Small intestine (tissue), 7 donors: ENCODE measurements at regions not wholly inside any gene's neighbourhood (a gene's known extent, or its start where the extent isn't known, plus 50 kb on each side); places are given as distances from the start of the nearest gene placed in this dataset.

Experiments used
- DNase-seq, 2 donors: peaks; one replicate each; pipeline versions ENCODE4 v3.0.0 to v3.0.0-alpha.2; 2013
- FAIRE-seq: peaks from 2 replicates; lab custom pipeline; 2012; peaks lifted over from hg19 to GRCh38; lab: Jason Lieb, UNC
- H3K27ac ChIP-seq, 3 donors: one replicate each; pipeline ENCODE4 v1.5.1; 2013; ENCODE audit warnings: low read length in 2 of 3, mild to moderate bottlenecking in 2 of 3, control low read depth in 1 of 3, inconsistent platforms in 1 of 3, low read depth in 1 of 3, moderate library complexity in 1 of 3
- H3K27me3 ChIP-seq, 3 donors: one replicate each; pipeline ENCODE4 v1.6.1; 2013; ENCODE audit warnings: low read length in 3 of 3, inconsistent platforms in 1 of 3; ENCODE audit not compliant: control insufficient read depth in 3 of 3, insufficient read depth in 3 of 3
- H3K36me3 ChIP-seq, 3 donors: one replicate each; pipeline ENCODE4 v1.6.1; 2013; ENCODE audit warnings: low read length in 3 of 3, inconsistent platforms in 1 of 3, low read depth in 1 of 3, mild to moderate bottlenecking in 1 of 3, moderate library complexity in 1 of 3; ENCODE audit not compliant: control insufficient read depth in 3 of 3, insufficient read depth in 2 of 3
- H3K4me1 ChIP-seq, 3 donors: one replicate each; pipeline ENCODE4 v1.6.1; 2013; ENCODE audit warnings: low read length in 2 of 3, inconsistent platforms in 1 of 3, low read depth in 1 of 3, mild to moderate bottlenecking in 1 of 3, moderate library complexity in 1 of 3; ENCODE audit not compliant: control insufficient read depth in 3 of 3, insufficient read depth in 2 of 3
- H3K4me3 ChIP-seq, 3 donors: one replicate each; pipeline ENCODE4 v1.5.1; 2013; ENCODE audit warnings: low read length in 3 of 3, control low read depth in 1 of 3, inconsistent platforms in 1 of 3, low read depth in 1 of 3, mild to moderate bottlenecking in 1 of 3, moderate library complexity in 1 of 3
- H3K9me3 ChIP-seq, 2 donors: one replicate each; pipeline ENCODE4 v1.6.1; 2013; ENCODE audit warnings: low read depth in 1 of 2, low read length in 1 of 2; ENCODE audit not compliant: control insufficient read depth in 2 of 2, insufficient read depth in 1 of 2
- WGBS, 3 donors: extraction: QIAGEN DNeasy Blood & Tissue Kit; methylation state at CpG; one replicate each; pipeline ENCODE4 v1.1.7; 2013; 5-methylcytosine and 5-hydroxymethylcytosine counted together
- donor health status: healthy with polysubstance abuse.
- donor health status: control.
- donor health status: control.
- donor health status: Bipolar disorder and iron deficiency.
- donor health status: healthy.

DNA sequence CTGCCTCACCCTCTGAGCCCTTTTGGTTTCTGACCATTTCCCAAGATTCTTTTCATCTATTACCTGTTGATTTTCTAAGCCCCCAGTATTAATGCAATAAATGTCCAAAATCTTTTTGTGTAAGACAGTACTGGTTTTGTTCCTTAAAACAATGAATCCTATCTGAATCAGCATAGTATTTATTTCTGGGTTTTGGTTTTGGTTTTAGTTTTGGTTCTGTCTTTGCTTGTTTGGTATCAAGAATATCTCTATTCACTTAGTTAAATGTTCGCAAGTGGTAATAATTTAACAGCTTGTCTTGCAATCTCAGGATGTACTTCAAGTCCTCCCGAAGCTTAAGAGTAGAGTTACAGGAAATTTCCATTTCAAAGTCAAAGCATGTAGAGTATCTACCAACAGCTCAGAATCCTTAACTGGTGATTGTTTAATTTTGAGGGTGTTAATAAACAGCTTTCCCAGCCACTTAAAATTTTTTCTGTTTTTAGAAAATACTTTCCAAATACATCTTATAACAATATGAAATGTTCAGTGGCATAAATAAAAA, 67.7 kb upstream of the NEDD4L start:
- H3K9me3 ChIP-seq = no peaks in the 10 kb centered on the region
- peak overlapping the region in 2 of 3 donors; percentile 30 to 43 for H3K27ac ChIP-seq
- H3K27me3 ChIP-seq = no peaks in the 10 kb centered on the region
- no peak overlapping the region for H3K4me3 ChIP-seq
- no peaks in the 10 kb centered on the region for H3K36me3 ChIP-seq
- DNase-seq (peak in 1 of 2 donors; percentile 28), FAIRE-seq (no peak)
- 5 to 30% (median 16%) methylated on average over 2 of the region's 2 CpGs for WGBS, 3 donors
- H3K4me1 ChIP-seq = peaks cover 3 to 20% (median 9%) of the 10 kb centered on the region in 3 donors

DNA sequence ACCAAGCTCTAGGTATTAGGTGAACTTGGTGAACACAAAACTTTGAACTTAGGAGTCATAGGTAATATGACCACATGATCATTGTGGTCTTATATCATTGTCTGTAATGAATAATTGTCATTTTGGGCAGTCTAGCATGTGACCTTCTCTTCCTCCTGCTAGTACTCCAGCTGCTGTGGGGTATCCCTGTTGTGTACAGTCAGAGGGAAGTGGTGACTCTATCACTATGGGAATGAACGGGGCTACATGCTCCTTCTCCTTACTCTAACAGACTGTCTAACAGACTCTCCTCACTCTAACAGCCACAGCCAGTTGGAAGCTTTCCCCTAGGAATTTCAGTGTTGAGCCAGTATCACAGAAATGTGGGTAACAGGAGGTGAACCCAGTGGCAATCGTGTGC, 68.2 kb upstream of the NEDD4L start:
- no peak for FAIRE-seq
- Histone ChIP-seq H3K9me3 (no peaks in the 10 kb centered on the region), H3K4me1 (peaks cover 3 to 23% (median 9%) of the 10 kb centered on the region in 3 donors), H3K4me3 (no peak overlapping the region), H3K27me3 (no peaks in the 10 kb centered on the region), H3K36me3 (no peaks in the 10 kb centered on the region), H3K27ac (peak overlapping the region in 2 of 3 donors; percentile 30 to 43)
- DNase-seq = peak in 1 of 2 donors; percentile 19
- 40 to 69% (median 55%) methylated on average over 2 of the region's 2 CpGs for WGBS, 3 donors

DNA sequence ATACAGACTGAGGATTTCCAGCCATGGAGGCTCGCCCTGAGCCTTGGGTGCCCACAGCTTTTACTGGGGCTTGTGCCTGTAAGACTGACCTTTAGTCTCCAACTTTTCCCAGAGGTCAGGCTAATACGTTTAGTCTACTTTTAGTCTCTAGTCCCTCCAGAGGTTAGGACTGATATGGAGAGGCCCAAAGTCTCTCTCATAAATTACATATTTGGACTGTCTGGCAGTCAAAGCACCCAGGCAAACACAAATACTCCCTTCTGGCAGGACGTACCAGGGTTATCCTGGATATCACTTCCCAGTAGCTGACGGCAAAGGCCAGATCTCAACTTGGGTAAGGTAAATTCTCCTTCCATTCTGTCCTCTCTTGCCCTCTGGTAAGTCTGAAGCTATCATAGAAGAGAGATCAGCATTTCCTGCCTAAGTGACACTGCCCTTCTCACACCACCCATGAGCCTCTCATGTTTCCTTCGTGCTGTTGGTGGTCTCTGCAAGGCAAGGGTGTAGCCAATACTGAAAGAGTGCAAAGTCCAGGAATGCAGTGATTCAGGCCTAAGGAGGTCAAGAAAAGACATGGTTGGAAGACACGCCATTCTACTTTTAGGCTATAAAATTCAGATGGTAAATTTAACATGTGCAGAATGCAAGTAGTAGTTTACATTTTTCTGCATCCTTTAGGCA, 69.3 kb upstream of the NEDD4L start:
- Histone ChIP-seq H3K36me3 (no peaks in the 10 kb centered on the region), H3K4me1 (peaks cover 3 to 23% (median 9%) of the 10 kb centered on the region in 3 donors), H3K9me3 (no peaks in the 10 kb centered on the region), H3K27ac (no peak overlapping the region), H3K27me3 (no peaks in the 10 kb centered on the region), H3K4me3 (no peak overlapping the region)
- FAIRE-seq (no peak), DNase-seq (no peak)
- 63 to 81% (median 64%) methylated on average over 6 of the region's 6 CpGs for WGBS, 3 donors

DNA sequence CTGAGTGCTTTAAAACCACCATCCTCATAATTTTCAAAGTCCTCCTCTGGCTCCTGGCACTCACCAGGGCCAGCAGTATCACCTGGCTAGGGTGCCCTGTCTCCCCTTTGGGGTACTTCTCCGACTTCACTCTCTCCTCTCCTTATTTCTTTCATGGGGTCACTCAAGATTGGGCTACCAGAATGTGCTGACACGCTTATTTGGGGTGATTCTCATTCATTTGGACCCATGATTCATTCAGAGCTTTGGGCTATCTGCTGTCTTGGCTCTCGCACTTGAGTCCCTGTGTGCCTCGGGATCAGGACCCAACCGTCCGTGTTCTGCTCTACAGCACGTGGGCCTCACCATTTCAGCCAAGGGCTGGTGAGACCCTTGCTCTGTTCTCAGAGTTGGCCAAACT, 70.1 kb upstream of the NEDD4L start:
- Histone ChIP-seq H3K9me3 (no peaks in the 10 kb centered on the region), H3K27ac (no peak overlapping the region), H3K4me3 (no peak overlapping the region), H3K36me3 (no peaks in the 10 kb centered on the region), H3K27me3 (no peaks in the 10 kb centered on the region), H3K4me1 (peaks cover 3 to 23% (median 9%) of the 10 kb centered on the region in 3 donors)
- DNase-seq (no peak), FAIRE-seq (no peak)
- 90 to 96% (median 93%) methylated on average over 7 of the region's 7 CpGs for WGBS, 3 donors

DNA sequence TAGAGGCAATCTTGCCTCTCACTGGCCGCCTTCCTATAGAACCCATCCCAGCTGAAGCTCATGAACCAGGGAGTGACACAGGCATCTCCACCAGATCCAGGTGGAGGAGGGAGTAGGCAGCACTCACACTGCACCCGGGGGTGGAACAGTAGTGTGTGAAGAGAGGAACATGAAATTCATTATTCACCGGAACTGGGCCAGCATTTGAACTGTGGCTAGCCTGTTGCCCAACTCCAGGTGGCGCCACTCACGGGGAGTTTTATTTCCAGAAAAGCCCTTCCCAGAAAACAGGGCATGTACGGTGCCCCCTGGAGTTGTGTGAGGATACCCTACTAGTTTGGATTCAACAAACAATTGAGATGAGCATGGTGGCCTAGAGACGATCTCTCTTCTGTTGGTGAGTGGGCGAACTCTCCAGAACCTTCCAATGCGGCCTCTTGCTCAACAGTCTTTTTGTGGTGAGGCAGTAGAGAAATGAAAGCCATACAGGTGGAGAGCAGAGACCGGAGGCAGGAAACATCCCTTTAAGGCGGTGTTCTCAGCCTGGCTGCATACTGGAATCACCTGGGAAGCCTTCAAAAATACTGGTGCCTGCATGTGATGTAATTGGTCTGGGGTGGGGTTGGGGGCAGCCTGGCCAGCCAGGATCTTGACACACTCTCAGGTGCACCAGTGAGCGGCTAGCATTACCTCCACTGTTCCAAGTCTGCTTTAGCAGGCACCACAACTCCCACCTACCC, 73.5 kb upstream of the NEDD4L start:
- Histone ChIP-seq H3K4me1 (peaks cover 0 to 13% (median 5%) of the 10 kb centered on the region in 3 donors), H3K27ac (no peak overlapping the region), H3K4me3 (no peak overlapping the region), H3K9me3 (no peaks in the 10 kb centered on the region), H3K36me3 (no peaks in the 10 kb centered on the region), H3K27me3 (no peaks in the 10 kb centered on the region)
- FAIRE-seq = no peak
- no peak for DNase-seq
- 80 to 92% (median 85%) methylated on average over 12 of the region's 12 CpGs for WGBS, 3 donors

DNA sequence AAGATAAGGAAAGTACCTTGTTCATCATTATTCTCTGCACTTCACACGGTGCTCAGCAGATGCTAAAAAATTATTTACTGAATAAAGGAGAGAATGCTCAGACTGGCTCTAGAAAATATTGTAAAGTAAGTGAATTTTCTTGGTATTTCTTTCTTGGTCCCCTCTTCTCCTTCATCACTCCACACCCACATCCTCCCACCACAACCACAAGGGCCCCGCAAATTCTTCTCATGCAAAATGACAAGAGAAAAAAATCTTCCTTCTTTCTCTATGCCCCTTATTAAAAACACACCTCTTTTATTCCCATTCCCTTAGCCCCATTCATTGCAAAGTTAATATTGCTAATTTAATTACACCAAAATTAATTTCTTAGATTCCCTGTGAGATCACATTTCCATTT, 74.2 kb upstream of the NEDD4L start:
- Histone ChIP-seq H3K4me1 (peaks cover 0 to 6% (median 0%) of the 10 kb centered on the region in 3 donors), H3K27ac (no peak overlapping the region), H3K4me3 (no peak overlapping the region), H3K36me3 (no peaks in the 10 kb centered on the region), H3K9me3 (no peaks in the 10 kb centered on the region), H3K27me3 (no peaks in the 10 kb centered on the region)
- FAIRE-seq (no peak), DNase-seq (no peak)
- WGBS, 3 donors = 49 to 66% (median 61%) methylated on average over 2 of the region's 2 CpGs

DNA sequence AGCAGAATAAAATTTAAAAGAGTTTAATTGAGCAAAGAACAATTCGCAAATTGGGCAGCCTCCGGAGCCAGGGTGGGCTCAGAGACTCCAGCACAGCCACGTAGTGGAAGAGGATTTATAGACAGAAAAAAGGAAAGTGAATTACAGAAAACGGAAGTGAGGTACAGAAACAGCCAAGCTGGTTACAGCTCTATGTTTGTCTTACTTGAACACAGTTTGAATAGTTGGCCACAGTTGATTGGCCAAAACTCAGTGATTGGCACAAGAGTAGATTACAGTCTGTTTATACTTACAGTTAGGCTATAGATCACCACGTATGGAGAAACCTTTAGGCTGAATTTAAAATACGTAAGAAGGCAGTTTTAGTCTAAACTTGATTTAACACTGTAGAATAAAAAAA, 78.8 kb upstream of the NEDD4L start:
- Histone ChIP-seq H3K9me3 (no peaks in the 10 kb centered on the region), H3K4me3 (no peak overlapping the region), H3K27me3 (no peaks in the 10 kb centered on the region), H3K36me3 (no peaks in the 10 kb centered on the region), H3K27ac (no peak overlapping the region), H3K4me1 (no peaks in the 10 kb centered on the region)
- DNase-seq = no peak
- 79 to 83% (median 82%) methylated on average over 6 of the region's 6 CpGs for WGBS, 3 donors
- FAIRE-seq = no peak

DNA sequence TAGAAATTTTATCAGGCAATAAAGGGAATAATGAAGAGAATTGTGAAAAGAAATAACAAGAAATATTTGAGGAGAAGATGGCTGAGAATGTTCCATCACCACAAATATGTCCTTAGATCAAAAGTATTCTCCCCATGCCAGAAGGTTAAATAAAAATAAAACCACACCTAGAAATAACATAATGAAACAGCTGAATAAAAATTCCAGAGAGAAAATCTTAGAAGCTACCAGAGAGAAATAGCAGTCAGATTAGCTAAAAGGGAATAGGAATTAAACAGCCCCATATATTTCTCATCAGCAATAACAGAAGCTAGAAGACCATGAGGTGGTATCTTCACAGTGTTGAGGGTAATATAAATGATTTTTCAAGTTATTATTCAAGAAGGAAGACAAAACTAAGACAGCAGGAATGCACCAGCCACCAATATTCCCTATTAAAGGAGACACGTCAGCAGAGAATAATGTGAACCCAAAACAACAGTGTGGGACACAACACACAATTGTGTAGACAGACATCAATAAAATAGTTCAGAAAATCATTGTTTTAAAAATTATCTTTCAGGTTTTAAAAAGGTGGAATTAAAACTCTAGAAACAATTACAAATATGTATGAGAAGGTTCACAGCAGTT, 82.0 kb upstream of the NEDD4L start:
- no peaks in the 10 kb centered on the region for H3K36me3 ChIP-seq
- no peak overlapping the region for H3K4me3 ChIP-seq
- WGBS, 3 donors = 90 to 93% (median 91%) methylated on average over 1 of the region's 1 CpG
- H3K27me3 ChIP-seq = no peaks in the 10 kb centered on the region
- FAIRE-seq (no peak), DNase-seq (no peak)
- no peak overlapping the region for H3K27ac ChIP-seq
- peaks cover 0 to 2% (median 0%) of the 10 kb centered on the region in 3 donors for H3K4me1 ChIP-seq
- no peaks in the 10 kb centered on the region for H3K9me3 ChIP-seq
